ENCODE measurements at regions not wholly inside any gene's neighbourhood (a gene's known extent, or its start where the extent isn't known, plus 50 kb on each side); places are given as distances from the start of the nearest gene placed in this dataset.

- intact Hi-C loops (cut with micrococcal nuclease) (no loop called here), in situ Hi-C loops (cut with MboI) (no loop called here)
- ATAC-seq (no peak), FAIRE-seq (no peak), DNase-seq (ENCODE audit: extremely low read depth in 1 of 4, low spot score in 3 of 4) (no peak)
- CTCF ChIA-PET (ENCODE audit: low intra/inter-chr PET ratio), result no interaction called here
- BruUV-seq (replicated peaks), result no TSS peak
- H3K27me3 ChIP-seq (ENCODE audit: control insufficient read depth in 2 of 2, insufficient read depth in 2 of 2, low read length in 2 of 2), result peaks cover 0 to 2% of the 10 kb centered on the region in 2 experiments; a peak in 2 of 5 replicates
- H3K9me1 ChIP-seq (ENCODE audit: control insufficient read depth, insufficient read depth, low read length), result no peaks in the 10 kb centered on the region
- no peak overlapping the region for H3K4me2 ChIP-seq (ENCODE audit: insufficient read depth, low read length)
- POLR2A ChIA-PET, result interaction anchor here (1.9 kb wide), 1 partner anchor 11 kb away, joined by 5 read pairs; no protein-coding TSS in a partner anchor
- H3K27ac ChIP-seq (ENCODE audit: extremely low read depth, low read depth, low read length), result no peak overlapping the region
- H3K36me3 ChIP-seq (ENCODE audit: control insufficient read depth, insufficient read depth, low read length), result no peaks in the 10 kb centered on the region
- H3K4me1 ChIP-seq (replicated peaks in 1 of 2; ENCODE audit: control insufficient read depth in 2 of 2, insufficient read depth in 2 of 2, low read length in 2 of 2), result no peaks in the 10 kb centered on the region
- no peak overlapping the region for H2AFZ ChIP-seq (ENCODE audit: low read depth, low read length)
- H3K4me3 ChIP-seq, result no peak overlapping the region
- H3K9me3 ChIP-seq (replicated peaks; ENCODE audit: control insufficient read depth, insufficient read depth, low read depth, low read length), result no peaks in the 10 kb centered on the region
- no peaks in the 10 kb centered on the region for H4K20me1 ChIP-seq (replicated peaks; ENCODE audit: control insufficient read depth, insufficient read depth, low read length)
- no peak for TF ChIP-seq ZNF316 (IDR thresholded peaks at IDR 0.05)
- TF ChIP-seq RBM14 (IDR thresholded peaks at IDR 0.05; ENCODE audit: borderline replicate concordance, insufficient read depth, low read depth, low read length), result no peak
- no peak for TF ChIP-seq ZNF76 (CRISPR knock-in tag; IDR thresholded peaks at IDR 0.05; ENCODE audit: borderline replicate concordance)
- no peak for TF ChIP-seq SMARCB1 (IDR thresholded peaks at IDR 0.05; ENCODE audit: insufficient read length, low read depth)
- TF ChIP-seq ARID4B (CRISPR knock-in tag; IDR thresholded peaks at IDR 0.05), result no peak
- TF ChIP-seq SNRNP70 (optimal IDR thresholded peaks at IDR 0.05; ENCODE audit: low read depth, low read length), result no peak
- TF ChIP-seq, protein P1, sequence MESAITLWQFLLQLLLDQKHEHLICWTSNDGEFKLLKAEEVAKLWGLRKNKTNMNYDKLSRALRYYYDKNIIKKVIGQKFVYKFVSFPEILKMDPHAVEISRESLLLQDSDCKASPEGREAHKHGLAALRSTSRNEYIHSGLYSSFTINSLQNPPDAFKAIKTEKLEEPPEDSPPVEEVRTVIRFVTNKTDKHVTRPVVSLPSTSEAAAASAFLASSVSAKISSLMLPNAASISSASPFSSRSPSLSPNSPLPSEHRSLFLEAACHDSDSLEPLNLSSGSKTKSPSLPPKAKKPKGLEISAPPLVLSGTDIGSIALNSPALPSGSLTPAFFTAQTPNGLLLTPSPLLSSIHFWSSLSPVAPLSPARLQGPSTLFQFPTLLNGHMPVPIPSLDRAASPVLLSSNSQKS (CRISPR knock-in tag; IDR thresholded peaks at IDR 0.05), result no peak
- TF ChIP-seq, protein P2, sequence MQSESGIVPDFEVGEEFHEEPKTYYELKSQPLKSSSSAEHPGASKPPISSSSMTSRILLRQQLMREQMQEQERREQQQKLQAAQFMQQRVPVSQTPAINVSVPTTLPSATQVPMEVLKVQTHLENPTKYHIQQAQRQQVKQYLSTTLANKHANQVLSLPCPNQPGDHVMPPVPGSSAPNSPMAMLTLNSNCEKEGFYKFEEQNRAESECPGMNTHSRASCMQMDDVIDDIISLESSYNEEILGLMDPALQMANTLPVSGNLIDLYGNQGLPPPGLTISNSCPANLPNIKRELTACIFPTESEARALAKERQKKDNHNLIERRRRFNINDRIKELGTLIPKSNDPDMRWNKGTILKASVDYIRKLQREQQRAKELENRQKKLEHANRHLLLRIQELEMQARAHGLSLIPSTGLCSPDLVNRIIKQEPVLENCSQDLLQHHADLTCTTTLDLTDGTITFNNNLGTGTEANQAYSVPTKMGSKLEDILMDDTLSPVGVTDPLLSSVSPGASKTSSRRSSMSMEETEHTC (IDR thresholded peaks at IDR 0.05), result no peak
- TF ChIP-seq NFE2L1 (tag; IDR thresholded peaks at IDR 0.05; ENCODE audit: borderline replicate concordance, low read depth), result no peak
- TF ChIP-seq STAT6 (CRISPR knock-in tag; IDR thresholded peaks at IDR 0.05), result no peak
- no peak for TF ChIP-seq CREB5 (CRISPR knock-in tag; IDR thresholded peaks at IDR 0.05)
- H3K9ac ChIP-seq (ENCODE audit: insufficient read depth in 1 of 2, low read depth in 2 of 2, low read length in 2 of 2), result no peak overlapping the region
- no peaks in the 10 kb centered on the region for H3K79me2 ChIP-seq (ENCODE audit: control insufficient read depth, insufficient read depth, low read length)
Observed at GRCh38 chr1:38151399-38151798, 104.8 kb upstream of the POU3F1 start.

Measured in K562 (cell line).